NCI-H1417 (cell line): ENCODE measurements at regions not wholly inside any gene's neighbourhood (a gene's known extent, or its start where the extent isn't known, plus 50 kb on each side); places are given as distances from the start of the nearest gene placed in this dataset.
"Not testable (repeated sequence)": the region's sequence is repeated elsewhere in the genome, so short reads cannot be mapped to it uniquely, and the experiment has no call there.

Experiments
- DNase-seq, 3 experiments: peaks; one replicate each; lab custom pipeline; 2025; lab: John Stamatoyannopoulos, UW

DNA sequence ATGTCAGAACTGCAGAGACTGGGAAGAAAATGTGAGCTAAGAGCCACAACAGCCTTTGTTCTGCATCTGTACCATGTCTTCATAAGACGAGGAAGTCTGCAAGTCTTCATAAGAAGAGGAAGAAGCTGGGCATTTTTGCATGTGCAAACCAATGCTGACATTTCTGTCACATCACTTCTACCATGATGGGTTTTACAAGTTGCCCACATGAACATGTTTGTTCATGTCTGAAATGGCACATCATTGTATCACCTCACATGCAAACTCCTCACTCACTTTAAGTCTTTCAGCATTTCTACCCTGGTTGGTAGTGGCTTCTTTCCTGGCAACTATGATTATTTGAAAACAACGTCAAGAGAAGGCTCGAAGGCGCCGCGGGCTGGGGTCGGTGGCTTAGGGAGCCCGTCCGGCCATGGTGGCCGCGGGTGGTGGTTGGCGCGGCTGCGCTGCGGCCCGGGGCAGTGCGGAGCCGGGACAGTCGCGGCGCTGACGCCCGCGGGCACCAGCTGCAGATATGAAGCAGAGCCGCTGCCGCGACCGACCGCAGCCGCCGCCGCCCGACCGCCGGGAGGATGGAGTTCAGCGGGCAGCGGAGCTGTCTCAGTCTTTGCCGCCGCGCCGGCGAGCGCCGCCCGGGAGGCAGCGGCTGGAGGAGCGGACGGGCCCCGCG is 433.1 kb upstream of the WWC1 start:
- DNase-seq = not testable (repeated sequence)

DNA sequence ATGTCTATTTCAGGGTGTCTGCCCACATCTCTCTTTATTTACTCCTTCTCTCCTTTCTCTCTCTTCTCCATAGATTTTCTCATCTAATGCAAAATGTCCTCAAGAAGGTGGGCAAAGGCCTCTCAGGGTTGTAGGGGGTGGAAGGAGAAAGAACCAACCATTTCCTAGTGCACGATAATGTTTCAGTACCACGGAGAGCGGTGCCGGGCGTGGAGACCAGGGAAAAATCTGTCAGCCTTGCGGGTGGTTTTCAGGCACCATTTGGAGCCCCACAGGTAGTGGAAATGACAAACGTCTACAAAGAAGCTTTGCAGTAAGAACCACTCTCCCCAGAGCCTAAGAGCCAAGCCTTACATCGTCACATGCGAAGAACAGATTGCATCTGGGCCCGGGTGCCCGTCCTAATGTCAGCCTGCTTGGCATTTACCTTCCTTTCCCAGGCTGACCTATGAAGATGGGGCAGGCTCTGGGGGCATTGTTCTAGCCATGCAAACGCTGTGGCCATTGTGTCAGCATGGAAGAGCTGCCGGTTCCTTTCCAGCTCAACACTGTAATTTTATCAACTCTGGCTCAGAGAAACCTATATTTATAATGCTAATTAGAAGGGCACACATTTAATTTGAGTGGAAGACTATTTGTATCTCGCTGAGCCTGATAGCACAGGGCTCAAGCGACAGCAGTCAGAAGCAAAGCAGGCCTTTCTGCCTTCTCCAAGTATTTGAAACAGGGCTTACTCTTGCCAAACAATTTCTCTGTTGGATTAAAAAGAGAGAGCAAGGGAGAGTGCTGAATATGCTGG is 430.1 kb upstream of the WWC1 start:
- DNase-seq = peak in 2 of 3 experiments; percentile 26 to 73

DNA sequence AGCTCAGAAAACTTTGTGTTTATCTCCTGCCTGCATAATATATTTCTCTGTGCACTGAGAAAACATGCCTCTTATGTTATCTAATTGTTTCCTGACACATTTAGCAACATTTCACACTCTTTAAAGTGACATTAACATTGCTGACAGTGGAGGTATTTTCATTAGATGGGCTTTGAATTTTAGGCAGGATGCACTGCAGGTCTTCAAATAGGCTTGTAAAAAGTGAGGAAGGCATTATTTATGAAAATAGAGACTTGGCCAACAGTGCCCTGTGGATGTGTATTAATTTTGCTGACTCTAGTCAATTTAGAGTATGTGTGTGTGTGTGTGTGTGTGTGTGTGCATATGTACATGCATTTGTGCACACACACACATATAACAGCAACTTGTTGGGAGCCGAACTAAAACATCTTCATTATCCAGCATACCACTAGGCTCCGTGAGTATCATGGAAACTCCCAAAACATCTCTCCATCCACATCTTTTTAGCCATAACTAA is 429.5 kb upstream of the WWC1 start:
- DNase-seq = no peak

DNA sequence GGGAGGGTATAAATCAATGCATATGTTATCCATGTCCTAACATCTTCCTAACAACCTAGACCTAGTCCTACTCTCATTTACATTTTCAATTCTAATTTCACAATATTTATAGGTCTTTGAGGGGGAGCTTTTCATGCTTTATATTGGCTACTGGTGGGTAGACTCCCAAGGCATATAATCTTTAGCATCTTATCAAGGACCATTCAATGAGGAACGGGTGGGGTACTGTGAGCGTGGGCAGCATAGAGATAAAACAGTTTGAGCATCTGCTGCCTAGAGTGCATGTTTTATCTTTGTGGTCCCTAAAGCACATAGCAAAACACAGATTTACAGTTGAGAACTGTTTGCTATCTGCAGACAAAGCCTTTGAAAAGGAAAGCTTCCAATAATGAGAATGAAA is 427.6 kb upstream of the WWC1 start:
- no peak for DNase-seq

DNA sequence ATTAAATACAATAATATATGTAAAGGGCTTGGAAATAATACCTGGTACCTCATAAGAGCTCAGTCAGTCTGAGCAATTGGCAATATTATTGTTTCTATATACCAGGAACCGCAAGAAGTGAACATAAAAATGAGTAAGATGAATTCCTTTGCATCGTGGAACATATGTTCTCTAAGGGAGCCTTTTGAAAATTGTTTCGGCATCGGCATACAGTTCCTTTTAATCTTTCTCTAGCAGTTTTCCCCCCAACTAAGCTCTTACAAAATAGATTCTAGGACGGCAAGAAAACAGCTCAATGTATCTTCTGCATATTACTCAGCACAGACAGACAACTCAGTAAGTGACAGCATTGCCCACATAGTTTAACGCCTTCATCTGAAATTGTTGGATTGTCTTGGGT is 426.6 kb upstream of the WWC1 start:
- no peak for DNase-seq

DNA sequence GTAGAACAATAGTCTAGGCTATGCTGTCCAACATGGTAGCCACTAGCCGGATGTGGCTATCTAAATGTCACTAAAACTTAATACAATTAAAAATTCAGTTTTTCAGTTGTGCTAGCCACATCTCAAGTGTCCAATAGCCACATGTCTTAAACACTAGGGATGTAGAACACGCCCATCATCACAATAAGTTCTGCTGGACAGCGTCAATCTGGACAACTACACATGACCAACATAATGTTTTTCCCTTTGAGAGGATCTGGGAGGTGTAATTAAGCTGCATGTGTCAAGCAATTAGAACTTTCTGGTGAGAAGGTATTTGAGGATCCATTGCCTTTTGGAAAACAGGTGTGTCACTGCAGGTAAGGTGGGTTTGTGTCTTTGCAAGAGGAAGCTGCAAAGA is 424.6 kb upstream of the WWC1 start:
- DNase-seq = no peak

DNA sequence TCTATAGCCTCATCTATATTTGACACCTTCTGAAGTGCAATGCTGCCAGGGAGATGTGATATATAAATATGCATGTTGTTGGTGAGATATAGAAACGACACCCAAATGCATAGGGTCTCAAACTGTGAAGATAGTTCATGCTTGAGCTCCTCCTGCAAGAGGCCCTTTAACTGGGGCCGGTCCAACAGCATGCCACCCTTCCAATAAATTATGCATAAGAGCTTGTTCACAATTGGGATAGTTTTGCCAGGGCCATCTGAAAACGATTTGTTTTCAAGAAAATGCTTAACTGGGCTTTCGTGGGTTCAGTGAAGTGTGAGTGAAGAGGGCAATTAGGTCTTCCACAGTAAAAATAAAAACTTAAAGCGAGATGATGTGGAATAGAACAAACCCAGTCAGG is 424.2 kb upstream of the WWC1 start:
- peak in 2 of 3 experiments; percentile 3 to 45 for DNase-seq

DNA sequence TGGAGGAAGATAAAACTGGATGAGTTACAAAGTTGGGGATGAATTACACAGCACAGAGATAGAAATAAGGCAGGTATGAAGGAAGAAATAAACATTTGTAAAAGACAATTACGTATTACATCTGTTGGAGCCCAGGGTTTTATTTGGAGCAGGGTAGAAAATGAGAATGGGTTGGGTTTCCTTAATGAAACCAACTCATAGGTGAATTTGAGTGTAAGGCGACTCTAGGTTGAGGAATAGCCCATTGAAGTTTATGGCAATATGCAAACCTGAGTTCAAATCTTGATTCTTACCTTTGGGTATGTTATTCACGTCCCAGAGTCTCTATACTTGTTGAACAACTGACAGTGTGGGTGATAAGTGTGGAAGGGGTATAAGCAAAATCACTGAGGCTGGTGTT is 422.3 kb upstream of the WWC1 start:
- no peak for DNase-seq

DNA sequence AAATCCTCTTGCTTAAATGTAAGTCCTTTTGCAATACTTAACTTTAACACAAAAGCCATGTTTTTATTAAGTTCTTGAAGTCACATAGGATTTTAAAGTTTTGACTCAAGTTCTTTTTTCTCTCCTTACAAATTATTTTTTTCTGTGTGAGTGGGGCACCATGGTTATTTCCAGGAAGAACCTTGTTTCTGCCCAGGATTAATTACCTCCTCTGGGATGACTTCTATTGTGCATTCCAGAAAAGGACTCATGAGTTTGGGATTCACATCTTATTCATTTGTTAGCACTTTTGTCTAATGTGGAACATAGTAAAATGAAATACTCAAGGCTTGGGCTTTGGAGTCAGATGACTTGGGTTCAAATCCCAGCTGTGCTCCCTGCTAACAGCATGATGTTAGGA is 421.4 kb upstream of the WWC1 start:
- DNase-seq = no peak

DNA sequence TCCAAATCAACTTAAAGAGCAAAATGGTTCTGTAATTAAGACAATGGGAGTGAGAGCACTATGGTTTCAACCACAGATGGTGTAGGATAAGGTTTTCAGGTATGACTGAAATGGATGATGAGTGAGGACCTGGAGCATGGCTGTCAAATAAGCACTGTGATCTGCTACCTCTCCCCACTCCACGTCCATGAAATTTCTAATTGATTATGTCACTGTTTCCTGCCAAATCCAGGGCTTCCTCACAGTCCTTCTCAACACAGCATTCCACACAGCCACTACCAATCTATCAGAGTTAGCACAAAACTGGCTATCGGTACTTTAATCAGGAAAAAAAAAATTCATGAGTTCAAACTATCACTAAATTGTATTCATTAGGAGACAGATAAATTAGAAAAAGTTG is 420.4 kb upstream of the WWC1 start:
- DNase-seq = no peak

DNA sequence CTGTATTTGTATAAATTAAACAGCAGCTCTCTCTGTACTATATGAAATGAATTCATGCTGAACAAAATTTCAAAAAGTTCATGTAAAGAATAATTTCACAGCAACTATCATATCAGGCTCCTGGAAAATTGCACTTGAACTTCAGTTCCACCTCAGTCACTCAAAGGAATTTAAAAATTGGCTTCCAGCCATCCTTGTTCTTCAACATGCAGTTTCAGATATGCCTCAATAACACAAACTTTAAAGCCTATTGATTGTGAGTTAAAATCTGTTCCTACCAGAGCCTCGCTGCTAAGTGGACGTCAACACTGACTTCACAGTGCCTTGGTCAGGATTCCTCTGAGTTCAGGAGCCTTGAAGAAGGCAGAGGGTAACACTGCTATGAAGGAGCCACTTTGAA is 418.7 kb upstream of the WWC1 start:
- DNase-seq = no peak

DNA sequence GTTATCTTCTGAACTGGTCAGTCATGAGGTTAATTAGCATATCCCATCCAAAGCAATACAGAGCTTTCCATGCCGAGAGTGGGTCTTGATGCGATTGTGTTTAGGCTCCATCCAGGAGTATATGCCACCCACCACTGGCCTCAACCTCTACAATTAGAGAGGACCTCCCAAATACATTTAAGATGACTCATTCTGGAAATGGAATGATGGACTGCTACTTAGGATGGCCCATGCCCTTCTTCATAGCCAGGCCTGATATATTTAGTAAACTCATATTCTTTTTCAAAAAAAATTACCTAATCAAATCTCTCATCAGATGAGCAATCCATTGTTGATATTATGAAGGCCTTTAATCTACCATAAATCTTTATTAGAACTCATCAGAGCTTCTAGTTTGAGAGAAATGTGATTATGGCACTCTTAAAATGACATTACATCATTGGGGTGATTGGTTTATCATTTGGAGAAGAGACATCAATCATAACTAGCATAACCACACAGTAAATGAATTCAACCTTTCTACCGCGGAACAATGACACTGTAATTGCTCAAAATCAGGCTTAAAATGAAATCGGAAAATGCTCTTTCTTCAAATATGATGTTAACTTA is 414.2 kb upstream of the WWC1 start:
- peak in 1 of 3 experiments; percentile 63 for DNase-seq

DNA sequence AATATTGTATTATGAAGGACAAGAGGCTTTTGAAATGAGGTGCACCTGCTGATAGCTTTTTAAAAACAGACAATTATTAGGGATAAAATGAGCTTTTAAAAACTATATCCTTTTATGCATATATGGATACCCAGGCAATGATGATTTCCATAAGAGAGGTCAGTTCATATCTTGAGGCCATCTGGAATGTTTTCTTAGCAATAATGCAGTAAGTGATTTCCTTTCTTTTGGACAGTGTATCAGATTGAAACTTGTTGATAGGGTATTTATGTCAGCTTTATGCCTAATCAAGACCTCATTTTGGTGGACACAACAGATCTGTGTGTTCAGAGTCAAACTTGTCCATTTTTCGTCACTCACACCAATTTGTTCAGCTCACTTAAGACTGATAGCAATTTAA is 413.5 kb upstream of the WWC1 start:
- DNase-seq = peak in 1 of 3 experiments; percentile 63

DNA sequence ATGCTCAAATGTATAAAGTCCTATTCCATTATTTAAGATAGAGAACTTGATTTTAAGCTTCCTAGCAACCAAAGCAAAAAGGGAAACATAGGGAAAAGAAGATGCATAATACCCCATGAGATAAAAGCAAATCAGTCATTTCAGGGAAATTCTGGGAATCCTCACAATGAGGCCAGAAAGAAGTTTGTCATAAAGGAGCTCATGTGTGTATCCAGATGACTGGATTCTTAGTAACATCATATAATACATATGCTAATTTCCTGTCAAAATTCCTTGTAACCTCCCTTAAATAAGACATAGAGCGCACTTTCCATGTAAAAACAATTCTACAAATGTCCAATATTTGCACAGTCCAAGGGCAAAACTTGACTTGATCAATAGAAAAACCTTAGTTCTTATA is 411.0 kb upstream of the WWC1 start:
- no peak for DNase-seq

DNA sequence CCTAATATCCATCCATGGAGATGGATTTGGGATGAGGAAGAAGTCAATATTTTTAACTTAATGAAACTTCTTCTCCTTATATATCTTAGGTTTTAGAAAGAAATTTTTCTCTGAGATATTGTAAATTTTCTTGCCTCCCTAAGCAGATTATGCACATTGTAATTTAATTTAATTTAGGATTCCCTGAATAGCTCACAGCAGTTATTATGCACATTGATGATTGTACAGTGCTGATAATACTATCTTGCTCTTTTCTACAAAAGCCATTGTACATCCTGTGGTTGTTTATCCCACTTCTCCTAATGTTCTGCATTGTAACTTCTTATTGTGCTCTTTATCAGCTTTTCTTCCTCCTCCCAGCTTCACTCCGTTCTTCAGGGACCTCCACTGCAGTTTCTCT is 410.4 kb upstream of the WWC1 start:
- no peak for DNase-seq

DNA sequence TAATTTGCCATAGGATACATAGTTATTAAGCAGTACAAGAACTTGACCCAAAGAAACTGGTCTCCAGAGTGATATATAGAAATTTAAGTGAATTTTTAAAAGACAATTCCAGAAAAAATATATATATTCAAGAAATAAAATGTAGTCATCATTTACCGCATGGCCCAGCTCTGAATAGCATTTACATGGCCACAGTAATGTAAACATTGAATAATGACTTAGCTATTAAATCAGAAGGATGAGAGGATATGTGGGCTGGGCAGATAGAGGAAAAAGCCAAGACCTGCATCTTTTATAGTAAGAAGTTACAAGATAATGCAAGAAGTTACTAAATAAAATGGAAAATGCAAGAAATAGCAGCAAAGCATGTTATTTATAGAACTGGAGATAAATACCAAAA is 405.2 kb upstream of the WWC1 start:
- DNase-seq = no peak

DNA sequence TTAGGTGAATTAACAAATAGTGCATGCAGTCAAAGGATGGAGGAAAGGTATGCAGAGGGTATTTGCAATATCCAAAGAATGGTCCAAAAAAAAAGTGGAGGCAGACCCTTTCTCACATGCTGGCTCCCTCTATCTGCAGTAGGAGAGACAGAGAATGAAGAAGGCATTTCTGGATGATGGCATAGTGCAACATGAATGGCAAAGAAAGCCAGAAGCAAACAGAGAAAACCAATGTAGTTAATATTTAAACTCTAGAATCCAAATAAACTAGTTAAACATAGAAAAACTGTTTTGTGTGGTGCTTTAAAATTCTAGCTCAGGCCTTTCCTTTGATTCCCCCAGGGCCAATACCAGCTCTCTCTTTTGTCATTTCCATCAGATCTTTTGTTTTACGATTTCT is 403.1 kb upstream of the WWC1 start:
- DNase-seq = no peak

DNA sequence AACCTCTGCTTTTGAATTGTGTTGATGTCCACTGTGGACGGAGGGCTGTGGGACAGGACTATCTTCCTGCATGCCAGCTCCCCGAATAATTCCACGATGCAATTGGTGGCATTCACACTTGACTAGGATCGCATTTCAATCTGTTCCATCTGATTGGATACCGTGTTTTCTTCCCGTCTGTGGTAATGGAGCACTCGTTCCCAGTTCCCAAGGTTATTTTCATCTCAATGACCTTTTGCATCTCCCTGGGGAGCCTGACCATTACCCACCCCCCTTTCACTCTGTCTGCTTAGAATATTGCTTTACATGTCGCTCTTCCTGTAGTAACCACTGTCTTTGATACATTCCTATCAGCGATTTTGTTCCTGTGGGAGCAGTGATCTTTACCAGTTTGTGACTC is 402.2 kb upstream of the WWC1 start:
- no peak for DNase-seq

DNA sequence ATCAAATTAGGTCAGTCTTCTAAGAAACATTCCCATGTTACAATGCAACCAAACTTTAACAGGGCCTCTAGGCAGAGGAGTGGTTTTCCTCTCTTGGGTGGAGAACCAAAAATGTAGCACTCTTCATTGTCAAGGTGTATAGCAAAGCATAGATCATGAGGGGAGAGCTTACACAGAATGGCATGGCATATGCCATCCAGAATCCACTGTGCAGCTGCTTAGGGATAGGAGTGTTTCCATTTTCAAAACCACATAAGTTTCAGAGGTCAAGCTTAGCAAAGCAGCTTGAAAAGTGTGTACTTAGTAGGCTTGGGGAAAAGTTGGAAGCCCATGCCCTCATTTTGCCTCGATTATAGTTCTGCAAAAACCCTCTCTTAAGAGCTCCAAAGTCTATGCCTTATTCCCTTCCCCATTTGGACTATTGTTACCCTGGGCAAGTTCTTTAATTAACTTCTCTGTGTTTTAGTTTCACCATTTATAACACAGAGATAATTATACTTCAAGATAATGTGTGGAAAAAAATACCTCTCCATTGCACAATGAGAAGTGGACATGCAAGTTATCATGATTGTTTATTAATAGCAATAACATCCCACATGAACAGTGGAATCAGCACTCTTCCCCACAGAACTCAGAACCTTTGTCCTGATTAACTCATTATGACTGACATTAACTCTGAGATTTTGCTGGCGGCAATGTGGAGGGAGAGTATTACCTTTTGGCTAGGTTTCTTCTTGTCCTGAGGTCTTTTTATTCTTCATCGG is 398.9 kb upstream of the WWC1 start:
- DNase-seq = no peak

DNA sequence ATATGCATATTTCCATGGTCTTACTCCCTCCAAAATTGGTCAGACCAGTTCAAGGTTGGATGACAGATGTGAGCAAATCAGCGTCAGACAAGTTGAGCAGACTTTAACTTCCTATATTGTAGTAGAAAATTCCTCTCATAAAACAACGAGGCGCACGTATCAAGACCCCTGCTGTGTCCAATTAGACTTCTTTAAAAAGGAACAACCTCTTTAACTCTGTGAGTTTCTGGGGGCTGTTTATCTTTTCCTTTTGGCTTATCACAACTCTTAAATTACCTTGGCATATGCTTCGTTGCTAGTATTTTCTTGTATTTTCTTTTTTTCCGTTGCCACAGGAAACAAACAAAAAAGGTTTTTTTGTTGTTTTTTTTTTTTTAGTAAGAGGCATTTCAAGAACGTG is 398.2 kb upstream of the WWC1 start:
- no peak for DNase-seq

DNA sequence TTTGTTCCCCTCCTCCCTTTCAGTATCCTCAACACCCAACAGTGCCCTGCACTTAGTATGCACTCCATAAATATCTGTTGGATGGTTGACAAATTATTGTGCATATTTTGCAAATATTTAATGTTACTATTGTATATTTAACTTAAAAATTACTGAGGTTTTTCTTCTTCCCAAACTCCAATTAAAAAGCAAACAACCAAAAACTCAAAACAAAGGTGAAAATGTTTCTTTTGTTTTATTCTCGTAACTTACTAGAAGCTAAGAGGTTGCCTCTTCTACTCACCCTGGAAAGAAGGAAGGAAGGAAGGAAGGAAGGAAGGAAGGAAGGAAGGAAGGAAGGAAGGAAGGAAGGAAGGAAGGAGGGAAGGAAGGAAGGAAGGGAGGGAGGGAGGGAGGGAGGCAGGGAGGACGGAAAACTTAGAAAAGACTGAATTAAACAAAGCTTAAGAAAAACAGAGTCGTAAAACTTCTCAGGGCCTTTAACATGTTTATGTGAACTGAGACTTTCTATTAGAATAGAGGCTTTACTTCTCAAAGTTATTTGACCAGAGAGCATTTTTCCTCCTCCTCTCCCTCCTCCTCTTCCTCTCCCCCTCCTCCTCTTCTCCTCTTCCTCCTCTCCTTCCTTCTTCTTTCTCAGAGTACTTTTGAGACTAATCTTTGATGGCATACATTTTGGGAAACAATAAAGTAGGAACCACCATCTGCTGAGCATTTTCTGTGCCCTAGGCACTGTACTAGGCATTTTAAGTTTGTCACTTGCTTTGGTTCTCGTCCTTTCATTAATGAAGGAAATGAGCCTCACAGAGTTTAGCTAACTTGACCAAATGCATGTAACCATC is 396.6 kb upstream of the WWC1 start:
- no peak for DNase-seq
